Hematopoietic multipotent progenitor cell treated with erythropoietin and hydrocortisone succinate and interleukin-3 and kit ligand, for 6 days (in vitro differentiated cells): ENCODE measurements at regions not wholly inside any gene's neighbourhood (a gene's known extent, or its start where the extent isn't known, plus 50 kb on each side); places are given as distances from the start of the nearest gene placed in this dataset.
A peak's percentile ranks its signal among the peaks of the same experiment; 100 is the strongest.

Experiments used
- DNase-seq: peaks from one replicate; pipeline ENCODE4 v3.0.0-alpha.2; 2015

GRCh38 chr6:168155193-168155592, 76.2 kb upstream of the FRMD1 start:
- DNase-seq, result no peak

- no peak for DNase-seq
Measured at GRCh38 chr6:168154263-168154917, 75.4 kb upstream of the FRMD1 start.

GRCh38 chr6:168153553-168153952, 74.5 kb upstream of the FRMD1 start:
- DNase-seq, result no peak

DNA sequence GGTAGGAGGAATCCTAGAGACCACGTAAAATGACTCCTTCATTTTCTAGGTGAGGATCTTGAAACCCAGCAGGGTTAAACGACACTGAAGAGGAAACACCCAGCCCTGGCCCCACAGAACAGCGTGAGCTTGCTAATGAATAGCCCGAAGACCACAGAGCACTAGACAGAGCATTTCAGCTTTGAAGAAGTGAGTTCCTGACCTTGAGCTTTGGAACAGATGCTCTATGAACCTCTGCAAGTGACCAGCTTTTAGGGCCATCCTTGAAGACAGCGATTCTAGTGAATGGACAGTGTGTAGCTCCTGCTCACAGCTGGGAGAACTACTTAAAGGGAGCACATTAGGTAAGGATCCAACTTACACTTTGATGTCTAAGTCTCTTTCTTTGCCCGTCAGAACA, 74.0 kb upstream of the FRMD1 start:
- DNase-seq, result no peak

DNA sequence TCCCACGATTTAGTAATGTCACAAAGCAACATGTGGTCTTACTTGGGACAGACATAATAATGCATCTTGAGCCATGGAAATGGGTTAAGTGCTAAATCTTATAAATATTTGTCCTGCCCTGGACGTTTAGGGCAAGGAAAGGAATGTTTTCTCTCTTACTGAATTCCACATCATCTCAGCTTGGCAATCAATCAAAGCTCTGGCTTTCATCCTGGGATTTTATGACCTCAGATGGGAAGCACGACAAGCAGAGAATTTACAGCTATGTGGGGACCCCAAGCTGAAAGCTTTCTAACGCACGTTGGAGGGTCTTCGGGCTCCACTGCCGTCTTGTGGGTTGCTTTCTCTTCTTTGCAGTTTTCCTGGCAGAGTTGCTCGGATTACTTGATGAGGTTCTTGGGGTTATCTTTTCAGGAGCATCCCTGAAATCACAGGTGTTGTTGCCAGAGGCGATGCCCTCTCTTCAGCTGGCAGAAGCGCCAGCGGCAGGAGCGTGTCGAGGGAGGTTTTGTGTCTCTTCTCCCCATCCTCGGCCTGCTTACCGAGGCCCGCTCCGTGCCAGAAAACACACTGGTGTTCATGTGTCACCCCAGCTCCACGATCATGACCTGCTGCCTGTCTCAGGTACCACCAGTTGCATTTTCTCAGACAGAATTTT, 73.4 kb upstream of the FRMD1 start:
- DNase-seq, result no peak

GRCh38 chr6:168150551-168151320, 71.7 kb upstream of the FRMD1 start:
- DNase-seq, result no peak

DNA sequence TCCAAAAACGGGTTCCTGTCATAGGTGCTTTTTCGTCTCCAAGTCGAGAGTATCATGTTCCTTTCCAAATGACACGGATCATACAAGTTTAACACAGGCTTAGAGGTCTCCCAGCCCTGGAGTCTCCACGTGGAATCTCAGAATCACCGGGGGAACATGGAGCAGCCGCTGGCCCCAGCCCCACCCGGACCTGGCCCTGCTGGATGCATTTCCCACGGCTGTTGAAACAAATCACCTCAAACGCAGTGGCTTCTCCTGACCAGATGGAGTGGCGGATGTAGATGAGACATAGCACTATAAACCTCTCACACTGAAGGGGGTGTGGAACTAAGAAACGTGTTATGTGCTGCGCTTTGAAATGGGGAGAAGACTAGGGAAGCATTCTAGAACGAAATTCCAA, 70.0 kb upstream of the FRMD1 start:
- DNase-seq, result no peak

- DNase-seq, result no peak
Measured at GRCh38 chr6:168148231-168148849, 69.3 kb upstream of the FRMD1 start.

- DNase-seq, result no peak
Measured at GRCh38 chr6:168147205-168147738, 68.3 kb upstream of the FRMD1 start.

- no peak for DNase-seq
Measured at GRCh38 chr6:168145747-168146596, 67.0 kb upstream of the FRMD1 start.

GRCh38 chr6:168139121-168139520, 60.1 kb upstream of the FRMD1 start:
- no peak for DNase-seq

- no peak for DNase-seq
Measured at GRCh38 chr6:168138436-168138835, 59.4 kb upstream of the FRMD1 start.

DNA sequence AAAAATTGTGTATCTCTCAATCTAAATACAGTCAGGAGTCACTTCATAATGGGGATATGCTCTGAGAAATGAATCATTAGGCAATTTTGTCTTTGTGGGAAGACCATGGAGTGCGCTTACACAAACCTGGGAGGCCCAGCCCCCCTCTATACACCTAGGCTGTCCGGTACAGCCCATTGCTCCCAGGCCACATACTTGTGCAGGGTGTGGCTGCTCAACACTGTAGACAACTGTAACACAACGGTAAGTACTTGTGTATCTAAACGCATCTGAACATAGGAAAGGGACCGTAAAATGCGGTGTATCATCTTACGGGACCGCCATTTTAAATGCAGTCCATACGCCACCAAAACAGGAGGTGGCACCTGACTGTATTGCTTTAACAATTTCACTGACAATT, 58.0 kb upstream of the FRMD1 start:
- no peak for DNase-seq

DNA sequence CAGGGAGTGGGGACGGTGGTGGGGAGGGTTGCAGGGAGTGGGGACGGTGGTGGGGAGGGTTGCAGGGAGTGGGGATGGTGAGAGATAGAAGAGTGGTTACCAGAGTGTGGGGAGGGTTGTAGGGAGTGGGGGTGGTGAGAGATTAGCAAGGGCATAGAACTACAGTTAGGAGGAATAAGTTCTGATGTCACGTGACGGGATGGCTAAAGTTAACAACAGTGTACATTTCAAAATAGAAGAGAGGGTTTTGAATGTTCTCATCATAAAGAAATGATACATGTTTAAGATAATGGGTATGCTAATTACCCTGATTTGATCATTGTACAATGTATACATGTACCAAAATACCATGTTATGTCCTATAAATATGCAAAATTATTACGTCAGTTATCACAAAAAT, 57.6 kb upstream of the FRMD1 start:
- DNase-seq, result no peak

GRCh38 chr6:168136001-168136400, 57.0 kb upstream of the FRMD1 start:
- no peak for DNase-seq

DNA sequence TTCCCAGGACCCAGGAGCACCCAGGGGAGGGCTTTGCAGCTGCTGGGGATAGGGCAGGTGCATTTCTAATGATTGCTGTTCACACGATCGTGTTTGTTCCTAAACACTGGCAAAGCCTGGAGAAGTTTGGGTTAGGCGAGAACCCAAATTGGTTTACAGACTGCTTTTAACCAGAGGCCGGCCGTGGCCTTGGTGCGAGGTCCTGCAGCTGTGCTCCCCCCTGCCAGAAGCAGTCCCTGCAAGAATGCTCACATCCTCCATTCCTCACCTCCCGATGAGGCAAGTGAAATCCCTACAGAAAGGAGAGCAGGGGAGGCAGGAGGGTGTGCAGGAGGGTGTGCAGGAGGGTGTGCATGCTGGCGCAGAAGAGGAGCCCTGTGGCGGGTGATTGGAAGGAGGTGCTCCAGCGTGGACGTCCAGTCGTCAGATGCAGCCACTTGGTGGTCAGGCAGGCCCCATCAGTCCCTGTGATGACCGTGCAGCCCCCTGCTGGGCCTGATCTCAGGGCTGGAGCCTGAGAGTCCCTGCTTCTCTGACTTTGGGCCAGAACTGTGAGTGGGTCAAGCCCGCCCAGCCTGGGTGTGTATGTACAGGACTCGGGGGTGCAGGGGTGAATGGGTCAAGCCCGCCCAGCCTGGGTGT, 55.7 kb upstream of the FRMD1 start:
- no peak for DNase-seq

- DNase-seq, result no peak
Measured at GRCh38 chr6:168133687-168134559, 54.9 kb upstream of the FRMD1 start.

- DNase-seq, result no peak
Measured at GRCh38 chr6:168133168-168133561, 54.2 kb upstream of the FRMD1 start.

DNA sequence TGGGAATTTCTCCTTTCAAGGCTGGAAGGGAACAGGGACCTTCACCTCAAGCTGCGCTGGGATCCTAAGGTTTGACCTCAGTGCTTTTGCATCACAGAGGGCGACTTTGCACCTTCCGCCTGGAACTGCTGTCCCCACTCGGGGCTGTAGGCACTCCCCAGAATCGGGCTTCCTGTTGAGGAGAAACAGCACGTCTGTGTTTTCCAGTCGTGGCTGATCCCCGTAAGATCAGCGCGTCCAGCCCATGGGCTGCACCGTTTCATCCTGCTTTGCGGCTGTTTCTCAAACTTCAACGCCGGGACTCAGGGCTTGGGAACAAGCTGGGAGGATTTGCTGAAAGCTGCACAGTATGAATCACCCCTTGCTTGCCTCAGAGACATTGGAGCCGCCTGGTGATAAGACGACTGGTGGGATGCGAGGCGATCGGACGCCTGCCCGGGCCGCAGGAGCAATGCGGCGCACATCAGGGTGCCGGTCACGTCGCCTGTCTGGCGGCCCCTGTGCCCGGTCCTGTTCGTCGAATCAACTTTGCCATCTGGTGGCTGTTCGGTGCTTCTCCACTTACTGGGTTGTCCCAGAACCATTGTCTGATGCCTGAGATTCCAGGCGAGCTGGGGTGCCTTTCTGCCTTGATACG, 53.6 kb upstream of the FRMD1 start:
- peak; percentile 36 for DNase-seq
